ENCODE measurements at regions not wholly inside any gene's neighbourhood (a gene's known extent, or its start where the extent isn't known, plus 50 kb on each side); places are given as distances from the start of the nearest gene placed in this dataset.
"Not testable (repeated sequence)": the region's sequence is repeated elsewhere in the genome, so short reads cannot be mapped to it uniquely, and the experiment has no call there.

DNA sequence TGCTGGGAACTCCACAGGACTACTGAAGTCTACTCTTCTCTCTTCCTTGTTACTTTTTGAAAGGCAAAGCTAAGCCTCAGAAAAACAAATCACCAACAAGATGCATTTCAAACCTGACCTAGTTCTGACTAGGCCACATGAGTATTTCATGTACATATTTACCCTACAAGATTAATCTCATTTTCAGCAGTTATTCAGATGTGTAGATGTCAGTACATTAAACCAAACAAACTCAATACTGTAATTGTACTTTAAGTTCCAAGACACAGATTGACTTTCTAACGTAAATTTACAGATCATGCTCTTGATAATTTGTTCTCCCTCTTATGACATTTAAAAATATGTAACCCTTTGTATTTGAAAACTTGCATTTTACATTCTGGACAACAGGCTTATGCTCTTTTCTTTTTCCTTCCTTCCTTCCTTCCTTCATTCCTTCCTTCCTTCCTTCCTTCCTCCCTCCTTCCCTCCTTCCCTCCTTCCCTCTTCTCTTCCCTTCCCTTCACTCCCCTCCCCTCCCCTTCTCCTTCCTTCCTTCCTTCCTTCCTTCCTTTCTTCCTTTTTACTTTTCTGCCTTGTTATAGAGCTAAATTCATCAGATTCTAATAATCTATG lies 1653.4 kb downstream of the EFNA5 start:
- DNase-seq (ENCODE audit: low read depth): no peak

DNA sequence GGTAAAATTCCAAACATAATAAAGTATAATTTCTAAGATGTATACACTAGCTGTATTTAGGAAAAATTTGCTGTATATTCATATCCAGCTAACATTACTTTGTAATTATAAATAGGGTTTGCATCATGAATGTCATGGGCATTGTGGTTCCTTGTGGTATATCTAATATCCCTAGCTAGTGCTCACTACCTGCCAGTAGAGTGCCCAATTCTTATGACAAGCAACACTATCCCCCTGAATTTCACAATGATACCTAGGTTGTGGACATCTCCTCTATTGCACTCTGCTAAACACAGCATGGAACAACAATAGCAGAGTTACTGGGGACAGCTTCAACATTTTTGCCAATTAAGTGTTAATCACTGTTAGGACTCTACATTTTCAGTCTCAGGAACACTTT lies 1656.5 kb downstream of the EFNA5 start:
- no peak for DNase-seq (ENCODE audit: low read depth)

DNA sequence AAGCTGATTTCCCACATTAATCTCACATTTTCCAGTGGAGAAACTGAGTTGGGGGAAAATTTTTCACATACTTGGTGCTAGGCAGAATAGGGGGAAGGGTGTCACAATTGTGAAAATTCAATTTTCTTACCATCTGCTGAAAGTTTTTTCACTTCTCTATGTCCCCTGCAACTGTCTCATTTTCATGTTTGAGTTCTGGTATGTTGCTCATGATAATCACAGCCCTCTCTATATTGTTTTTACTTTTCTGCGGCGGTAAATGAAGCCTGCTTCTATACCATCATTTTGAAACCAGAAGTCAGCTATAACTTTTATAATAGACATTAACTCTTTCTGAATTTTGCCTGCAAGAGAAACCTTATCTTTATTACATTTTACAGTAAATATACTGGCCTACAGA lies 1664.5 kb downstream of the EFNA5 start:
- DNase-seq (ENCODE audit: low read depth): no peak

DNA sequence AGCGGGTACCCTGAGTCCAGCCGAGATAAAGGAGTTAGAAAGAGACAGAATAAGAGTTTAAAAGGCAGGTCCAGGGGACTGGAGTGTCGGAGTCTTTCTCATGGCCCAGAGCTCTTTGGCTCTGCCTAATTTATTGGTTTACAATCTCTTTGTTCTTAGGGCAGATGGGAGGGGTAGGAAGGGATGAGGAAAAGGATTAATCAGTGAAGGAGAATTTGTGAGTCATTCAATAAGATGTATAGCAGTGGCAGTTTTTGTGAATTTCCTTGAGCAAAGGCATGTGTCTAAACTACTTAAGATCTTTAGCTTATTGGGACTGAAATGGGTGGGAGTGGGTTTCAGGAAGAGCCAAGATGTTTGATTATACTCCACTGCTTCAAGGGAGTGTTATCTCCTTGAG lies 1671.7 kb downstream of the EFNA5 start:
- not testable (repeated sequence) for DNase-seq (ENCODE audit: low read depth)

DNA sequence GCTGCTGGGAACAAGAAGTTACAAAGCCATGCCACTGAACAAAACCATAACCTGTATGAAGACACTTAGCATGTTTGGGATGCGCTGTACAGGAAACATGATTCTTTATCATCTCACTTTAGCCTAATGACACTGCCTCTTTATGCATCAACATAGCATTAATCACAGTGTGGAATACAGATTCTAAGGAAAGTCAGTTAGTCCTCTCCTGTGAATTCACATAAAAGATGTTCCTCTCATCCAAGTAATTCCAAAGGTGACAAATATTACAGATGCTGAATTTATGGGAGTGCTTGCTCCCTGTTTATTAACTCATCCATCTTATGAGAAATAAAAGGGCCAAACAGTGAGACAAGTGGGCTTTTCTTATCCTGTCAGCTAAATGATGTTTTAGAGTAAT lies 1677.7 kb downstream of the EFNA5 start:
- DNase-seq (ENCODE audit: low read depth): no peak

DNA sequence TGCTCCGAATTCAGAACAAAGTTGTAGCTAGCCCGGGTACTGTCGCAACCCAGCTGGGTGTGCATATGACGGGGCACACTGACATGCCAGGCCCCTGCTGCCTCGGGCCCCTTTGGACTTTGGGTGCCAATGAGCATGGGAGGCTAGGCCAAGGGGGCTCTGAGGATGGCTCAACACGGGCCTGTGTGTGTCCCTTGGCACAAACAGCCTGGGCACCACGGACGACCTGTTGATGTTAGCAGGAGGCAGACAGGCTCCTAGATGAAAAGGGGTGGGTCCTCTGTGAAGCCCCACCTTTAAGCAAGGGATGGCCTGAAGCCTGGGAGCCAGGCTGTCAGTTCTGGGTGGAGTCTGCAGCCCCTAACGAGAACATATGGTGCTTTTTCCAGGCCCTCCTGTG lies 1688.2 kb downstream of the EFNA5 start:
- no peak for DNase-seq (ENCODE audit: low read depth)

DNA sequence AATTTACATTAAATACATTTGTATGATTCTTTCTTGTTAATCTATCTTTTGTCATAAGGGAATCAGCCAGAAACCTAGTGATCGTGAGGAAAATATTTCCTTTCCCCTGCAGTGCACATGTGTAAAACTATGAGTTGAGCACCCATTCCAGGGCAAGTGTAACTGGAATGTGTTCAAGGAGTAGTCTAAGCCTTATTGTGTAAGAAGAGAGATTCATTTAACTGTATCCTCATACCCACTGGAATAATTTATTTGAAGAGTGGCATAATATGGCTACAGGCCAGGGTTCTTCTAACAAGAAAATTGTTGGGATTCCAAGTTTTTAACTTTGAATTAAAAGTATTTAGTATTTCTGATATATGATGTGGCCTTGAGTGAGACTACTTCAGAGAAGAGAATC lies 1692.7 kb downstream of the EFNA5 start:
- DNase-seq (ENCODE audit: low read depth): no peak

DNA sequence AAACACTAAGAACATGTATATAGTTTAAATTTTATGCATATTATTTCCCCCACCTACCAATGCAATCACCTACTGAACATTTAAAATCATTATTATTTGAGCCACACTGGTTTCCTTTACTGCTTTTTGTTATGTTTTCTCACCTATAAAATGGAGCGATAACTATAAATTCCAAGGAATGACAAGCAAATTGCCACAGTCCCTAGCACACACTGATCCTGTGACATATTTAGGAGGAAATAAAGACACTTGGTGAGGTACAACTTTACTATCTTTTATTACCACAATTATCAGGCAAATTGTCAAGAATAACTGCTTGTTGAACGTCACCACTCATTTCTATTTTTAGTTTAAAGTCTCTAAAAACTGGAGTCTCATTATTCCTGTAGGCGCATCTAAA lies 1693.6 kb downstream of the EFNA5 start:
- DNase-seq (ENCODE audit: low read depth): no peak

DNA sequence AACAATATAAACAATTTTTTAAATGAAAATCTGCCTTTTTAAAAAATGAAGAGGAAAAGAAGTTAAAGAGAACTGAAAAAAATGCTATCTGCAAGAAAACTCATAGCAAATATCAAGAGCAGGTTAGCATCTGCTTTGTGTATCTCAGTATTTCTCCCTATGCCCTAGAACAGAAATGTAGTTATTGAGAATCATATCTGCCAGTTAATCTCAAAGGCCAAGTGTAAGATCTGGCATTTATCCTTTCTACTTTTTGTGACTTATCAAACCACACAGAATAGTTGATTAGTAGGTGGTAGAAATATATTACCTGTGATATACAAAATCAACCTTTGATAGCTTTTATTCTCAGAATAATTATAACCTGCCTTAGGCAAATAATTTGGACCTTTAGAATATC lies 1699.8 kb downstream of the EFNA5 start:
- no peak for DNase-seq (ENCODE audit: low read depth)

DNA sequence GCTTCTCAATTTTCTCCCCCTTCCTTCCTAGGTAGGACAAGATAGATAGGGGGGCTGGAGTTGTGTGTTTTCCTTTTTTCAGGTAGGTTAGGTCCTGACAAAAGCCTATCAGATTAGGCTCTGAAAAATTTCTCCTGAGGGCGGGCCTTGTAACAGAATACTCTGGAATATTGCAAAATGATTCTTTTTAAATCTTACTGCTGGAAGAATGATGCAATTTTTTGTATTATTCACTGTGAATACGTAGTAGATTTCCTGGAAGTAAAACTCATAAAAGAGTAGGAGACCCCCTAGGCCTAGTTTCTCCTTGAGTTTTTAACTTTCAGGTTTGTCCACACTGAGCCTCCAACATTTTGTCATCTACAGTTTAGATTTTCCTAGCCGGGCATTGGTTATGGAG lies 1701.8 kb downstream of the EFNA5 start:
- DNase-seq (ENCODE audit: low read depth): no peak

DNA sequence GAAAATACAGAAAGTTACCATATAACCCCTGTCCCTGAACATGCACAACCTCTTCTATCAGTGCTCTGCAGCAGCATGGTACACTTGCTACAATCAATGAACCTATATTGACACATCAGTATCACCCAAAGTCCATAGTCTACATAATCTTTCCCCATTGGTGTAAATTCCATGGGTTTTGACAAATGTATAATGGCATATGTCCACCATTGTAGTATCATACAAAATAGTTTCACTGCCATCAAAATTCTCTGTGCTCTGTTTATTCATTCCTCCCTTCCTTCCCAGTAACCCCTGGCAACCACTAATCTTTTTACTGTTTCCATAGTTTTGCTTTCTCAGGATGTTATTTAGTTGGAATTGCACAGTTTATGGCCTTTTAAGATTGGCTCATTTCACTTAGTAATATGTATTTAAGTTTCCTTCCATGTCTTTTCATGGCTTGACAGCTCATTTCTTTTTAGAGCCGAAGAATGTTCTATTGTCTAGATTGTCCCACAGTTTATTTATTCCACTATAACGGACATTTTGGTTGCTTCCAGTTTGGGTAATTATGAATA lies 1707.0 kb downstream of the EFNA5 start:
- no peak for DNase-seq (ENCODE audit: low read depth)

DNA sequence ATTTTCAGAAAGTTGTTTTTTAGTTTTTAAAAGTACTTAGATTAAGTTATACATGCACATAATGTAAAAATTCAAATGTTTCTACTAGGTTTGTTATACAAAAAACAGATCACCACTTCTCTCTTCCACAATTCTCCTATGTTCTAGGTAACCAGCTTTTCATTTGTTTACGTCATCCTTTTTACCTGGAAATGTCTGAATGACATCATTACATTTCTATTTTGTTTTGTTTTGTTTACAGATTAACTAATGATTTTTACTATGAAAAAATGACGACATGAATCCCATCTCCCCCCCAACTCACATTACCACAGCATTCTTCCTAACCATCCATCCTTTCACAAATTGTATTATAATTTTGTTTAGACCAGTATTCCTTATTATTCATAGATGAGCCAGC lies 1709.2 kb downstream of the EFNA5 start:
- no peak for DNase-seq (ENCODE audit: low read depth)

DNA sequence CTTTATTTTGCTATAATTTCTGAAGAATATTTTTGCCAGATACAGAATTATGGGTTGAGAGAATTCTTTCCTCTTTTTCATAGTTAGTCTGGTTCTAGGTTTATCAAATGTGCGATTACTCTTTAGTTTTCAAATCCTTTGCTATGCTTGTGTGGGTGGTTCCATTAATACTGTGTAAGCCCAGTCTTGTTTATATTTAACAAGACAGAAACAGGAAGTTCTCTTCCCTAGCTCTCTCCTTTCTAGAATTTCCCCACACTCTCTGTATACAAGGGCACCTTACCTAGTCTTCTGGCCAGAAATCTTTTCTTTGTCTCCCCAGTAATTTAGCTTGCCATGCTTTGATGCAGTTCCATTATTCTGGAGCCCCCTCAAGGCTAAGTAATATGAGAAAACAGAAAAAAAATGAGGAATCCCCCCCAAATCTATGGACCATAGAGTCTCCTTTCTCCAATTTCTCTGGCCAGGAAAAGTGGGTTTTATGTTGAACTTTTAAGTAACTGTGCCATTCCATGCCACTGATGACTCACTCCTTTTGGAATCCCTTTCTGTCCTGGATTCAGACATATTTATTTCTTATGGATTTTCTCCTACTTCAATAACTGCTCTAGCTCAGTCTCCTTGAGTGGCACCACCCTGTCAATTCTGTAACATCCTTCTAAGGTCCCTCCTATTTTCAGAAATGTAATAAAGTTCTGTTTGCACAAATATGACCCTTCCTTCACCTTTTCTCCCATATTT lies 1714.1 kb downstream of the EFNA5 start:
- DNase-seq (ENCODE audit: low read depth): no peak

DNA sequence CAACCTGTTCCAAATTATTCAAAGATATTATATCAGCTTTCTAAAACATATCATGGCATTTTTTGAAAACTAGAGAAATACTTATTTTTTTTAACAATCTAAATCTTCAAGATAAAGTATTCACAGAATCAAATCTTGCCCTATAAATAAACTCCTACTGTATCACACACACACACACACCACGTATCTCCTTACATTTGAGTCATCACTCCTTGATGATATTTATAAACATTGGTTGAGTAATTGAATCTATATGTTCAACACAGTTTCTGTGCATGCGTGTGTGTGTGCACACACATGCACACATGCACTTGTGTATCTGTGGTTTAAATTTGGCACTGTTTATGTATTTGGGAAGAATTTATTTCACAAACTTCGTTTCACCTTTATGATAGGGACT lies 1716.4 kb downstream of the EFNA5 start:
- DNase-seq (ENCODE audit: low read depth): no peak

DNA sequence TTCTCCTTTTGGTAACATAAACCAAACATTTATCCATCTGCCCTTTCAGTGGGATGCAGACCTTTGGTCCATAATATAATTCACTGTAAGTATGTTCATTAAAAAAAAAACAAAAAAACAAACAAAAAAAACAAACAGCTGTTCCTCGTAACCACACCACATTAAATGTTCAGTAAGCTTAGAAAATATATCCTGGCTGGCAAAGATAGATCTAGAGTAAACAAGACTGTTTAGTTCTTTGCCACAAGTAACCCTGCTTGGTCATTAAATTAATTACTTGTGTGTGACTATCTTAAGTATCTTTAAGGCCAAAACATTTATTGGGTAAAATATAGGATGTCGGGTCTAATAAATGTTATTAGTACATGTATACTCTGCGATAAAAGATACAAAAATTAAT lies 1717.1 kb downstream of the EFNA5 start:
- no peak for DNase-seq (ENCODE audit: low read depth)

DNA sequence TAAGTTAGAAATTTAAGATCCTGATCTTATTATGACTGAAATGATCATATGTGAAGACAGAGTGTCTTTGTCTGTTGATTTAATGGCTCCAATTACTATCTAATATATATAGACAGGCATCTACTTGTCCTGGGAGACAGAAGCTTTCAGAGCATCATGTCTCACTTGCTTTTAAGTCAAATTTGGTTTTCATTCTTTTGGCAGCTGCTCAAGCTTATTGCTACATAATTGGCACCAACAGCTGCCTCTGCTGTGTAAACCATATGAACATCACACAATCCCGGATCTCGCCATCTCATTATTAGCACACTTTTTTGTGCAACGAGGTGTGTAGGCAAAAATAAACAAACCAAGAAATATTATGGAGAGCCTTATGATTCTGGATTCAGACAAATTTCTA lies 1717.9 kb downstream of the EFNA5 start:
- DNase-seq (ENCODE audit: low read depth): no peak

DNA sequence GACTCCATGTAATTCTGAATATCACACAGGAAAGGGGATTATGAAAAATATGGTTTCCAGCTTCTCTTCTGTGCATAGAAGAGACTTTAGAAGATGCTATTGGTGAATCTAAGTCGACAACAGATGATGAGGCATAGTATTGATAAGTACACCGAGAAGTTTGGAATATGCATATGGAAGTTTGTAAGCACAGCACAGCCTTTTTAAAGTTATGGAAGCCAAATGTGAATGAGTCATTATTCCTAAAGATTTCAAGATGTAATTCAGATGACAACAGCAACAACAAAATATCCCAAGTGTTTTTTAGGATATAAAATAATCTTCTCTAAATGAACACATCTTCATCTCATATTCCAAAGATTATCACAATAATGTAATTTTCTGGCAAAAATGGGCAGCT lies 1723.3 kb downstream of the EFNA5 start:
- no peak for DNase-seq (ENCODE audit: low read depth)

DNA sequence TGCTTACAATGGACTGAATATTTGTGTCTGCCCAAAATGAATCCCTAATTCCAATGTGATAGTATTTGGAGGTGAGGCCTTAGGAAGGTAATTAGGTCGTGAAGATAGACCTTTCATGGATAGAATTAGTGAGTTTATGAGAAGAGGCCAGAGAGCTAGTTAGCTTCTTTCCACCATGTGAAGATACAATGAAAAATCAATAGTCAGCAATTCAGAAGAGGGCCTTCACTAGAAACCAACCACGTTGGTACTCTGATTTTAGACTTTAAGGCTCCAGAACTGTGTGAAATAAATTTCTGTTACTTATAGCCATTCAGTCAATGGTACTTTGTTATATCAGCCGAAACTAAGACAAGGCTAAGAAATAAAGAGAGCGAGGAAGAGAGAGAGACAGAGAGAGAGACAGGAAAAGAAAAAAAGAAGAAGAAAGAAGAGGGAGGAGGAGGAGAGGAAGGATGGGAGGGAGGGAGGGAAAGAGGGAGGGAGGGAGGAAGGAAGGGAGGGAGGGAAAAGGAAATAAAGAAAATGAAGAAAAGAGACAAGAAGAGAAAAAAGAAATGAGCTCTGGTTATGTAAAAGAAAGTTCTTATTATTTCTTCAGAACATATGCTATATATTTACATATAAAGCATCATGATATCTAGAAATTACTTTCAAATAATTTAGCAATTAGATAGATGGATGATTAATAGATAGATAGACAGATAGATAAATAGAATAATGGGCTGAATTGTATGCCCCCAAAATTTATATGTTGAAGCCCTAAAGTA lies 1725.3 kb downstream of the EFNA5 start:
- no peak for DNase-seq (ENCODE audit: low read depth)

DNA sequence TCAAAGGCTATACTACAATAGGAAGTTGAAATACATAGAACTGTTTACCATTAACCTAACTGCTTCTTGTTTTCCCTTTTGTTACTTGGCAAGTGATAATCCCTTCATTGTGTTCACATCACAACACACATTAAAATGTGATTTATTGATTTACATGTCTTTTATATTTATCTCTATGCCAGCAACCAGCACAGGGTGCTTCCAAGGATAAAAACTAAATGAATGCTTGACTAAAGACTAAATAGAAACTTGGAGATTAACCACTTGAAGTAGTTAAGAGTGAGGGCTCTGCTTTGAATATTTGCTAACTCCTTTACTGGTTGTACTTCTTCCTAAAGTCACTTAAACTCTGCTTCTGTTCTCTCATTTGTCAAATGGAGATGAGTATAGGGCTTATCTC lies 1730.6 kb downstream of the EFNA5 start:
- no peak for DNase-seq (ENCODE audit: low read depth)

DNA sequence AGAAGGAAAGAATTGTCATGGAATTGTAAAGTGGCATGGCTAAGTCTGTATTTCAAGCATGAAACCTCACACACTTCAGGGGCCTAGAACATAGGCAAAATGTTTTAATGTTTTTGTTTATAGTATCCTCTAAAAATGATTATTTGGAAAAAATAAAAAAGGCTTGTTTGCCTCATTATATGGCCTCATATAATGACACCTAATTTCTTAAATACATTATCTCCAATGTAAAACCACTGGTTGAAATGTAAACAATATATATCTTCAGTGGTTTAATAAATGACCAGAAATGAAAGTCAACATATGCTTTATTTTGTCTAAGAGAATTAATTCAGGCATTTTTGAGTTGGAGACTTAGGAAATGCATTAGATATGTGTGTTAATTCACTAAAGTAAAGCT lies 1736.6 kb downstream of the EFNA5 start:
- DNase-seq (ENCODE audit: low read depth): no peak

DNA sequence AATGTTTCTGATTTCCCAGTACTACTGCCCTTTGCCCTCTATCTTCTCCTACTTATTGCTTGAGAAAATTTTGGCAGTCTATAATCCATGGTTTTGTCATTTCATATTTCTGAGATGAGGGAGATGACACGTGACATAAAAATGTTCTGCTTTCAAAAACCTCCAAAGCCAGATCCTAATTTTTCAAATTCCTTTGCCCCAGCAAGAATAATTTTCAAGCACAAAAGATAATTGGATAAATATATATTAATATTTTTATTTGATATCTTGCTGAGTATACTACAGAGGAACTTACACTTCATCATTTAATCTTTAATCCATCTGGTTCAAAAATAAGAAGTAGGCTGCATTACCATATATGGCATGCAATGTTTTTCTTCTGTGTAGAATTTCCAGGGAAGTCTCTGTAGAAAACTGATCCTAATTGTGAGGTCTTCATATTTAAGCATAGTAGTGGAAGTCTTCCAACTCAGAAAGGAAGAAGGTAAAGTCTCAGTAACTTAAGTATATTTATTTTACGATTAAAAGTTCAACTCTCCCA lies 1738.8 kb downstream of the EFNA5 start:
- no peak for DNase-seq (ENCODE audit: low read depth)

DNA sequence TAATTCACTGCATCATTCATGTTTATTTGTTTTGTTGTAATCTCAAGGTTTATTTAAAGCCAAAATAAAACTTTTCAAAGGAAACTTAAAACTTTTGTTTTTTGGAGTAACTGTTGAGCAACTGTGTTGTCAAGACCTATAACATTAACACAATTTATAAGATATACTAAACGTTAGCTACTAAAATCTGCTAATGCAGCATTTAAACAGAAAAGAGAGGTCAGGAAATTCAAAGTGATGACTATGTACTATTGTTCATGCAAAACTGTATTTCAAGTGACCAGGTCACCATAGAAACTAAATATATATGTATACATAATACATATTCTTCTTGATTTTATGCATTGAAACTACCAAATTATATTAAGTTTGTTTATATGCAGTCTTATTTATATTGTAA lies 1740.9 kb downstream of the EFNA5 start:
- DNase-seq (ENCODE audit: low read depth): no peak

DNA sequence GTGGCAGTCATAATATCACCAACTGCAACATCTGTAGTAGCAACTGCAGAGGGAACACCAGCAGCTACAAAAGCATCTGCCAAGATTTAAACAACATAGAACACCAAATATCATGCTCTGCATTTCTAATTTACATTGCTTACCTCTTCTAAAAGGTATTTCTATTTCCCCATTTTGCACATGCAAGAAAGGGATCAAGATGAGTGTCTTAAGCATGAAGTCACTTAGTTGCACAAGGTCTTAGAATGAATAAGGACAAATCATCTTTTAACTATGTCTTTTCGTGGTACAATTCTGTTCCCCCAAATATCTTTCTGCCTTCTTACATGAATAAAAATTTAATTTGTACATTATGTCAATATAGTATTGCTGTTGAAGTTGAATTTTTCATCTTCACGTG lies 1746.4 kb downstream of the EFNA5 start:
- no peak for DNase-seq (ENCODE audit: low read depth)
